NCI-H1436 treated with DMSO at 0.1 percent for 48 hours (cell line): ENCODE measurements at regions not wholly inside any gene's neighbourhood (a gene's known extent, or its start where the extent isn't known, plus 50 kb on each side); places are given as distances from the start of the nearest gene placed in this dataset.

Experiments
- DNase-seq: peaks from one replicate; lab custom pipeline; 2025; lab: John Stamatoyannopoulos, UW

DNA sequence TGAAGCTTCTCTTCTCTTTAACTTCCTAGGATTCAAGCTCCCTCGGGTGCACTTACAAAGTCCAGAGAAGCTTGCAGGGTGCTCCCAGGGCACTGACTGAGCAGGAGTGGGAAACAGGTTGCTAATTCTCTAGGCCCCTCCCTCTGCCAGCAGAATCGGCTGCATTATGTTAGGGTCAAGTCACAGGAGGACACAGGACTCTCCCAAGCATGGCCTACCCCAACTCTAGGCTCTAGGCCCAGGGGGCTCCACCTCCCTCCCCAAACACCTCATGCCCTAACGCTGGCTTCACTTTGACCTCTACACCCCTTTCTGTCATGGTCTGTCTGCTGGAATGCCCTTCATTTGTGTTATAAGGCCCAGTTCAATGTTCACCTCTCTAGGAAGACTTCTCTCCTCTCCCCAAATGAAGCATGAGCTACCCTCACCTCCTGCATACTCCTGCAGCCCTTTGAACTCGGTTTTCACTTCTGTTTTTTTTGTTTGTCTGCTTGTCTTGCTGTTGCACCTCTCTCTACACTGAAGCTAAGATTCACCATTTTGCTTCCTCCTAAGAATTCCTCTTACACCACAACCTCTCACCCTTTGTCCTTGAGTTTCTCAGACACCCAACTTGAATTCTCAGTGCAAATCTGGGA is 521.8 kb upstream of the ID2 start:
- DNase-seq = no peak

DNA sequence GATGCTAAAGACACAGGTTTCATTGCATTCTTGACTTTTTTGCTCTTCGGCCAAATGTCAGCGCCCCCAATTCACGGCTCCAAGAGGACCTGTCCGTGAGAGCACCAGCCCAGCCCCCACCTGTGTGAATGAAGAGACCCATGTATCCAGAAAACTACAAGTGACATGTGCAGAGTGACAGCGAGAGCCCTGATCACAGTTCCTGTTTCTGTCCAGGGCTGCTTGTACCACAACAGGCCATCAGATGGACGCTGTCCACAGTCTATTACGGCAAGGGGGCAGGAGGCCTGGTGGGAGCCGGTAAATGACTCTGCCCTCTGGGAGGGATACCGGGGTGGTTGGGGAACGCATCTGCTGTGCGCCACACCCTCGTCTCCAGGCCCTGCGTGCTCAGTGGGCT is 520.9 kb upstream of the ID2 start:
- no peak for DNase-seq

DNA sequence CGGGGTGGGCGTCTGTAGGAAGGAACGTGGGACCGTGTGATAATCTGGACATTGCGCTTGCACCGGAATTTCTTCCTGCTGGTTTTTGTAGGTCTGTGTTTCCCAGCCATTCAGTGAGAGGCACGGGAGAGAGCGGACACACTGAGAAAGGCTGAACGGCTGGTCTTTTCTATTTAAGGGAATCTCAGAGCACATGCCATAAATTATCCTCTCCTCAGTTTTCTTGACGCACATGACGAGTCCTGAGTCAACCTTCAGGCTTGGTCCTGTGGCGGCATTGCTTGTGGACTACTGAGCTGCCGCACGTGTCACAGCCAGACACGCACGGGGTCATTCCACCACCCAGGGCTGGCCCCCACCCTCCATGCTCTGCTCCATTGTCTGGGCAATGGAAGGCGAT is 519.3 kb upstream of the ID2 start:
- DNase-seq = no peak

DNA sequence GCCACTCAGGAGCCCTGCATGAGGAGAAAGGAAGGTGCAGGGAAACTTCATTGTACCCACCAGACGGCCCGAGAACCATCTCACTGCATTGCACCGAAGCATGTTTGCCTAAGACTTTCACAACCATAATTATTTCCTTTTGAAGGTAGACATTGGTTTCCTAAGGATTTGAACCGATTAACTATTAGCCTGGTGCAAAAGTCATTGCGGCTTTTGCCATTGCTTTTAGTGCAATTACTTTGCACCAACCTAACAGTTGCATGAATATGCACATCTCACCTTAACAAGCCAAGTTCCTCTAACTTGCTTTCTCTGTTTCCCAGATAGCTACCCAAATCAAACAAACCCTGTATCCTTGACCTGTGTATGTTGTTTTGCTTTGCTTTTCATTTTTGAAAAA is 516.3 kb upstream of the ID2 start:
- DNase-seq = no peak

DNA sequence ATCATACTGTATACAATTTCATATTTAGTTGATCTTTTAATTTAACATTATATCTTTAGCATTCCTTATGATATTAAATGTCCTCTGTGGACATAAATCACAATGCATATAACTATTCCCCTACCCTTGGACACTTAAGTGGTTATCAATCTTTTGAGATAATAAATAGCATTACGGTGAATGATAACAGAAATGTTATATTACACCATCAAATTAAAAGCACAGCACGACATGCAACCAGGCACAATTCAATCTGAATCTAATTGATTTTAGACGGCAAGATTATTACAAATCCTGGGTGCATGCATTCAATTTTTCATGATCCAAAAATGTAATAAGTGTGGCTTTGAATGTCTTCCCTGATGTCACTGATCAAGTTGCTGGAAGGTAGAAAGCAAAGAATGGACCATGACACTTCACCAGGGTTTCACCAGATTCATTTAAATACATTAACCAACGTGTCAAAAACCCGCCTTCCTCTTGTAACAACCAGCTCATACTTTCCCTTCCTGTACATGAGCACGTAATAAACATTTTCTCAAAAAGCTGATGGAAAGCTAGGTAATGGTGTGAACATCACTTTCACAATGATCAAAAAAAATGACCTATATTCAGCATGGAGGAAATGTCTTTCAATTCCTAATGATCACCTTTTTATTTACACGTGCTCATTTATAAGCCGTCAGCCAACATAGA is 513.7 kb upstream of the ID2 start:
- no peak for DNase-seq

DNA sequence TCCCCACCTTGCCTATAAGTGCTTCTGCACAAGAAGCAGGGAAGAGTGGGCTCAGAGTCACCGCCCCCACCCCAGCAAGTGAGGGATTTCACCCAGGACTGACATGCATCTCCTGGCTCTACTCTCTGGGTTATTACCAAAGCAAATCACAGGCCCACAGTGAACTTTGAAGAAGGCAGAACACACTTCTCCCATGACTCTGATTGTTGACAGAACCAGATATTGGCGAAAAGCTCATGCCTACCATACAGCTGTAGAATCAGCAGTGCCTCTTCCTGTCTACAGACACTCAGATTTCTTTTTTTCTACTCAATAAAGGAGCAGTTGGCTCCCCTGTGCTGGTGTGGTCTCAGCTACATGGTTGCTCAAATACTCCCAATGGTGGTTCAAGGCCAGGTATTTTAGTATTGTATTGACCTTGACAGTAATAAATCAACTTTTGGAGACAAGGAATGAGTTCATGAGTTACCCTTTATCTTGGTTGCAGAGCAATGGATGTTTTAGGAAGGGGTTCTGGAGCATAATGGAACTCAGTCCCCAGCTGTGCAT is 512.9 kb upstream of the ID2 start:
- DNase-seq = no peak

DNA sequence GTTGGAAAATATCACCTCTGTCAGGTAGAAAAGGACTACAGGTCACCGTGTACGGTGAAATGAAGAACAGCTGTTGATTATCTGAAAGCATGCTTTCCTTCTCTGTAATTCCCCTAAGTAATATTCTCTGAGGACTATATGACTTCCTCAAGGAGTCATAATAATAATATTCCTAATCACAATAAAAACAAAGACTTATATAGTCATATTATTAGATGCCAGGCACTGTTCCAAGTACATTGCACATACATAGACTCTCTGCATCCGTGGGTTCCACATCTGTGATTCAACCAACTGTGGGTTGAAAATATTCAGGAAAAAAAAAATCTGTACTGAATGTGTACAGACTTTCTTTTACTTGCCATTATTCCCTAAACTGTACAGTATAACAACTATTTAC is 512.4 kb upstream of the ID2 start:
- no peak for DNase-seq

DNA sequence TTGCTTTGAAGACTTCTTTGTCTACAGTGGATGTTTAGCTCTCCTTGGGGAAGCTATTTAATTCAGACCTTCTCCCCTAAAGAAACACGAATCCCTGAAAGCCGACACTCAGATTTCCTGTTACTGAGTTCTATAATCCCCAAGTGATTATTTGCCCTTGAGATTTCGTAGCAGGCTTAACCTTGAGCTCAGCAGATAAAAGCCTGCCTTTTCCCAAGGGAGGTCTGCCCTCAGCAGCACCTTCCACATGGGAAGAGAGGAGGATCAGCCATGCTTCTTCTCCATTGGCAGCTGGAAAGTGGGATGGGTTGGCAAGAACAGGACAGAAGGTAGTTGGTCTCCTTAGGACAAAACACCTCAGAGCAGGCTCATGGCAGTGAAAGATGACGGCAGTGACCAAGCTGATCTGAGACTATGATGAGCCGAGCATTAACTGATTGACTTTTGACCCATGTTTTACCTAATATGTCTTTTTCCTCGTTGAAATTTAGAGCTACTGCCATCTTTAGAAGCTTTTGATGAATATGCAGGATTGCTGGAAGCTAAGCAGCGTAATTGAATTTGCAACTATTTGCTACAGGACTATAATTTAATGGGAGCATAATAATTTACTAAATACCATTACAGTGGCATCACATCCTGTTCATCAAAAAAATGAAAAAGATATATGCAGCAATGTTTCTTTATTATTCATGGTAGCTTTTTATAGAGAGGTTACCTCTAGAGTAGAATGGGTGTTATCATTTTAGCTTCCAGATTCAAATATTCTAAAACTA is 511.1 kb upstream of the ID2 start:
- DNase-seq = no peak

DNA sequence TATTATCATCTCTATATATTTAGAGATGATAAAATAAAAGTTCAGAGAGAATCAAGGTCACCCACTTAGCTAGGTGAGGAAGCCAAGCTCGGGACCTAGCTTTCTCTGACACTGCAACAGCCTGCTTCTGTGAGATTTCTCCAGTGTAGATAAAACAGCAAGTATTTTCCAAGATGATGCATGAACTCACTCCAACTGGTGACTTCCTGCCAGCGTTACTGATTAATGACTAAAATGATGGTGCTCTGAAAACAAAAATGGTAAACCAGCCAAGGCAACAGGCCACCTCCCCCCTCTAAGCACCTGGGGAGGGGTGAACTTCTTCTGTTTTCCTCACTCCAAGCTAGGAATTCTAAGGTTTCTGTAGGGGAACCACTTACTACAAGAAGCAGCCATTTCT is 510.2 kb upstream of the ID2 start:
- no peak for DNase-seq

DNA sequence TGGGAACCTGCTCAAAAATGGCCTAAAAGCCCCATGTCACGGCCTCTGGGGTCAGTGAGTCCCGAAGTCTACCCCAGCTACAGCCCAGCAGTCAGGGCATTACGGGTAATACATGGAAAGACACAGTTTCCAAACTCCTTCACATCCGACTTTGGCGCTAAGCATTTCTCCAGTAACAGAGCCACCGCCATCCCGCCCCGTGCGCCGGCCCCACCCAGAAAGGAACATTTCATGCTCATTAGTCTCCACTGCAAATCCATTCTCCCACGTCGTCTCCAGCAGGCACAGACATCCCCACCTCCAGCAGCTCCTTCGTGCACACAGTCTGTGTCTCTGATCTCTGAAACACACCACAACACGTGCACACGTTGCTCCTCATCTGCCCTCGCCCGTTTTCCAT is 509.2 kb upstream of the ID2 start:
- DNase-seq = no peak

DNA sequence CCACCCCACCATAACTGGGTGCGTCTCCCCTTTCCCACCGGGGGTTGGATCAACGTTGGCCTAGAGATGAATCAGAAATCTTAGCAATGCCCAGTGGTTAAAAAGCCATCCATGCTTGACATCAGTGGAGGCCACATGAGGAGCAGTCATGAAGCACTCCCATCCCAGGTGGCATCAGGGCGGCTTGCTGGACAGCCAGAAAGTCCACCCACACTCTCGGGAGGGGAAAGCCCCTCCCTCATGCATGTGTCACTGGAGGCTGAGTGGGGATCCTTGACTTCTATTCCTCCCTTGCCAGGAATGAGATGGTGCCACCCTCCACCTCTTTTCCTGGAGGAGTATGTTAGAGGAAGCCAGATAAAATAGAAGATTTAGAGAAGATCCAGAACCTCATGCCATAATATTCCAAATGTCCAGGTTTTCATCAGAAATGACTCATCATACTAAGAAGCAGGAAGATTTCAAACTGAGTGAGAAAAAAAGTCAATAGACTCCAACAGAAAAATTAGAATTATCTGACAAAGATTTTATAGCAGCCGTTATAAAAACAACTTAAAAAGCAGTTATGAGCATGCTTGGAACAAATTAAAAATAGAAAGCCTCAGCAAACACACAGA is 507.1 kb upstream of the ID2 start:
- DNase-seq = no peak

DNA sequence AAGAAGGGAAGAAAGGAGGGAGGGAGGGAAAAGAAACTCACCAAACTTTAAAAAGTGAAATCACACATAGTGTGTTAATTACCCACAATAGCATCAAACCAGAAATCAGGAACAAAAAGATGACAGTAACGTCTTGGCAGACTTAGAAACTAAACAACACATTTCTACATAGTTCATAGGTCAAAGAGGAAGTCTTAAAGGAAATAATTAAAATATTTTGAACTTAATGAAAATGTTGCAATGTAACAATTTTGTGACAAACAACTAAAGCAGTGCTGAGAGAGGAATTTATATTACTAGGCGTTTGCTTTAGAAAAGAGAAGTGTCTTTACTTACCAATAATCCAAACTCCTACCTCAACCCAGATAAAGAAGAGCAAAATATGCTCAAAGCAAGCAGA is 505.0 kb upstream of the ID2 start:
- no peak for DNase-seq

DNA sequence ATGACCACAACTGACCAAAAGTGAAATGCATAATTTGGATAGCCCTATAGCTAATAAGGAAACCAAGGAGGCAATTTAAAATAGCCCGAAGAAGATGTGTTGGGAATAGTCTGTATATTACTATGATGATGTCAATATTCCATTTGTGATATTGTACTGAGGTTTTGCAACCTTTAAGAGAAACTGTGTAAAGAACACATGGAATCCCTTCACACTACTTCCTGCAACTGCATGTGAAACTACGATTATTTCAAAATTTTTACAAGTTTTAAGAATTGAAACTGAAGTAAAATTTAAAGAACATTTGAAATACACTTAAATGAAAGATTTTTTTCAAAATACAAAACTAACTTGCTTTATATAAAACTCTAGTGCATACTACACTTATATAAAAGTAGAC is 504.3 kb upstream of the ID2 start:
- DNase-seq = no peak

DNA sequence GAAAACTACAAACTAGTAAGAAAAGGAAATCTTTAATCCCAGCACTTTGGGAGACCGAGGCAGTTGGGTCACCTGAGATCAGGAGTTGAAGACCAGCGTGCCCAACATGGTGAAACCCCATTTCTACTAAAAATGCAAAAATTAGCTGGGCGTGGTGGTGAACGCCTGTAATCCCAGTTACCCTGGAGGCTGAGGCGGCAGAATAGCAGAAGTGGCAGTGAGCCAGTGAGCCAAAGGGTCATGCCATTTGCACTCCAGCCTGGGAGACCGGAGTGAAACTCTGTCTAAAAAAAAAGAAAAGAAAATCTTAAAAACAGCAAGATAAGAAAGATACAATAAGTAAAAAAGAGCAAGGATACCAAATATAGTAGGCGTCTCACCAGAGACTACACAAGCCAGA is 502.9 kb upstream of the ID2 start:
- DNase-seq = no peak

DNA sequence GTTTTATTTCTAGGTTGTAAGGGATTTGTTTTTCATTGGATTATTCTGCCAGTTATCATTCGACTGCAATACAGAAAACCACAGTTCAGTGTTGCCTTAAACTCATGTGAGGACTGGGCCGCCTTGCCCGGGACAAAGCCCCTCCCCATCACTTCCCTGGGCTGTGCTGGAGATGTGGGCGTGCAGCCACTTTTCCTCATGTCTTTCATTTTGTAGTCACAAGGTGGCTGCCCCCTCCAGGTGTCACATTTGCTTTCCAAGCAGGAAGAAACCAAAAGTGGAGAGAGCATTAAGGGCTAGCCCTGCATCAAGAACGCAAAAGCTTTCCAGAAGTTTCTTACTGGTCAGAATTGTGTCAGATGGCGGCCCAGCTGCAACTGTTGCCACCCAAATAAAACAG is 492.5 kb upstream of the ID2 start:
- DNase-seq = no peak

DNA sequence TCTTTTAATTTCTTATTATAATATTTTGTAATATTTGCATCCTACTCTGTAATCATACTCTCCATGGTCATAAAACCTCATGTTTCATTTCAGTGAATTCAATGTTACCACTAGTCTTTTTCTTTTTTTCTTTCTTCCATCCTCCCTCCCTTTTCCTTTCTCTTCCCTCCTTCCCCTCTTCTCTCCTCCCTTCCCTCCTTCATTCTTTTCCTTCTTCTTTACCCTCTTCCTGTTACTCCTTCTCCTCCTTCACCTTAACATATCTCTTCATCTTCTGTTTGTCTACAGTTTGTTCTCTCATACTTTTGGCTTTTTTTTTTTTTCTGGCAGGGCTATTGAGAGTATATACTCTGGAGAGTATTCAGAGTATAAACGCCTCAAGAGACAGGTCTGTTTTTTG is 491.6 kb upstream of the ID2 start:
- no peak for DNase-seq

DNA sequence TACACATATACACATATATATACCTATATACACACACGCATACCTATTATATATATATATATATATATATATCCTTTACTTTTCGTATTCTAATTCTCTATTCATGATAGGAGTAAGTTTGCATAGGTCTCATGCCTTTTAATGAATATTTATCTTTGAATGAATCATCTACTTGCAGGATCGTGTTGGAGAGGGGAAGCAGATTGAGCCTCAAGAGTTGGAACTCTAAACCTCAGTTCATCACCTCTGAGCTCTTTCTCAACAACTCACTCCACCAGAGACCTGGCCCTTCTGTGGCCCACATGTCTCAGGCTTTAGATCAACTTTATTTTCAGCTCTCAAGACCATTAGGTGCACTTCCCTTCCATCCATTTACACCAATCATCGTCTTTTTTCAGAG is 490.4 kb upstream of the ID2 start:
- no peak for DNase-seq

DNA sequence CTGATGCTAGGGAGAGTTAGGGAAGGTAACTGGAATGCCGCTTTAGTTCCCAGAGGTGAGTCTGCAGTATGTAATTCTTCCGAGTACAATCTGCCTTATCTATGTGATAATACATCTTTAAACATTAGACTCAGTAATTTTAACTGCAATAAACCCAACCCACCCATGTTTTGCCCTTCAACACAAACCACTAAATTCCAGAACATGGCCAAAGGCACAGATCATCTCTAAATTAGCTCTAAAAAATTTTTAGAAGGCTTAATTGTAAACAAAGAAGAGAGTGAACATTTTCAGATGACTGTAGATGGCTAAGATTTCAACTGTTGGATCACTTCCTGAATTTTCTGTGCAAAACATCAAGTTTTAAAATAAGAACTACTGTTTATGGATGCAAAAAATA is 488.7 kb upstream of the ID2 start:
- no peak for DNase-seq

DNA sequence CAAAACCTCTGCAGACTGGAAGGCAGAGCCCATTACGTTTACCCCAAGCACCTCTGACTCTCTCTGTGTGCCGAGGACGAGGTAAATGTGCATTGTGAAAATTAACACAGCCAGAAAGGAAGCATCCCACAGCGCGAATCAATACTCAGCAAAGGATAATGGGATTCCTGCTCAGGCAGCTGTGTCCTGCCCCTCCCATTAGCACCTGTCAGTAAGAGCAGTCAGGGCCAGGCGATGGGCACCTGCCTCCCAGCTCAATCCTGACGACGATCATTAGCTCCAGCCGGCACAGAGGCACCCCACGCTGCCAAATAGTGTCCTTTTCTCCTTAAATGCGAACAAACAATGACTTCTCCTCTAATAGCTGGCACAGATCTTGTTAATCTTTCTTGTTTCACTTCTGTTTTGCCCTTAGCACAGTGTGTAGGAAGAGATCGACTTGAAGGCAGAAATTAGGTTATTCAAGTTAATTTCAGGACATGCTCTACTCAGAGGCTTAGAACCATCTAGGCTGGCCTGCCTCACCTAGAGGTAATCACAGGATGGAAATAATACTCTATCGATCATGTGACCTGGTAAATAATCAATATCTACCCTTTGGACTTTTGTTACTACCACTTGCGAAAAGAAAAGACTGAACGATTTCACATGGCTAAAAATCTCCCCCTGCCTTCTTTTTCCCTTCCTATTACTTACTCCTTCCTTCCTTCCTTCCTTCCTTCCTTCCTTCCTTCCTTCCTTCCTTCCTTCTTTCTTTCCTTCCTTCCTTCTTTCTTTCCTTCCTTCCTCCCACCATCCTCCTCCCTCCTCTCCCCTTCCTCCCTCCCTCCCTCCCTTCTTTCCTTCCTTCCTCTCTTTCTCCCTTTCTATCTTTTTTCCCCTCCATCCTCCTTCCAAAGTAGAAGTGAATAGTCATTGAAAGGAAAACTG is 487.9 kb upstream of the ID2 start:
- DNase-seq = peak; percentile 30

DNA sequence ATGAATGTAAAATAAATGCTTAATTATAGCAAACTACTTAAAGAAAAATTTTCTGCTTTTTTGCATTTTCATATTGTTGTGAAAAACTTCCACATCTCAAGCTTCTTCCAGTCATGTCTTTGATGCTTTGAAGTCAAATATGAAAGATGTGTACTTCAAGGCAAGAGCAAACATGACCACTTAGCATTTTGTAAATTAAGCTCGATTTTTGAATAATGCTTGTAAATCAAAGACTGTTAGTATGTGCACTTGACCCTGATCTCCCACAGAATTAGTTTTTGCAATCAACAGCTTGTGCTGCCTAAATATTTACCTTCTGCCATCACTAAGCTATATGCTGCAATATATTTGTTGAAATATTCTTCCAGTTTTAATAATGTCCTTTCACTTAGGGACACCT is 486.1 kb upstream of the ID2 start:
- no peak for DNase-seq

DNA sequence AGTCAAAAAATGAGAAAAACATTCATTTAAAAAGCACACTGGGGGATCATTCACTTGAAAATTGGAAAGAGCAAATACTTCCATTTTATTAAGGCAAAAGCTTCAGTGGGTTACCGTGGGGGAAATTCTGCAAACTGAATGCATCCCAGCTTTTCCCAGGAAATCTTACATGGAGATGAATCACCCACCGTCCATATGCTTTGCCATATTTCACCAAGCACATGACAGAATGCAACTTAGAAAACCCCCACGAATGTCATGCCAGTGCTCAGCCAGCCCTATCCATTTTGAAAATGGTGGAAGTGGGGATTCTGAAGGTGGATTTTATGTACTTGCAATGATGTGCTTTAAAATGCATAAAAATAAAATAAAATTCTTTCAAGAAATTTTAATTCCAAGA is 485.5 kb upstream of the ID2 start:
- no peak for DNase-seq

DNA sequence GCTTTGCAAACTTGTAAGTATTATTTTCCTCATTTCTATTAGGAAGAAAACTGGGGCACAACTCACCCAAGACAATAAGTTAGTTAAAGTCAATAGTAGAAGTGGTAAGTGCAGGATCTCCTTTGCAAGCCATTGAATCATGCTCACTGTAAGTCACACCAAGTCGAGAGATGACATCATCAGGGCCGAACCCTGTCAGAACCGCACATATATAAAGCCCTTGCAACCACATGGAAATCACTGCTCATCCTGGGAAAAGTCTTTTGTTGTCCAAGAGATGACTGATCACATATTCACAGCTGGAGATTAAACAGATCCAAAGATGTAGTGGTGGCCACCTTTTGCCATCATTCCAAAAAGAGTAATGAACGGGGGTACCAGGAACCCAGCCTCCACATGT is 484.8 kb upstream of the ID2 start:
- DNase-seq = no peak
